Right lobe of liver (tissue), 6 donors: ENCODE measurements at regions not wholly inside any gene's neighbourhood (a gene's known extent, or its start where the extent isn't known, plus 50 kb on each side); places are given as distances from the start of the nearest gene placed in this dataset.

Experiments used
- ATAC-seq, 4 donors: fragments of 200-7000 bp; cut with Tn5 transposase; one replicate each; pipeline ENCODE4 v1.9.1; 2020; ENCODE audit warnings: mild to moderate bottlenecking in 4 of 4, moderate library complexity in 4 of 4
- DNase-seq, 3 donors: peaks; one replicate each; pipeline ENCODE4 v3.0.0-alpha.2; 2020
- H3K27ac ChIP-seq, 3 donors: fragments of 200-600 bp; one replicate each; pipeline ENCODE4 v1.8.0; 2022
- H3K27me3 ChIP-seq, 2 donors: fragments of 200-600 bp; one replicate each; pipeline ENCODE4 v1.8.0; 2022
- H3K36me3 ChIP-seq, 4 donors: fragments of 200-600 bp; sonication (generic) in 1 of 4; one replicate each; pipeline versions ENCODE4 v1.5.1 to v1.8.0; 2017 to 2022; ENCODE audit warnings: control low read depth in 1 of 4
- H3K4me1 ChIP-seq, 4 donors: fragments of 200-600 bp; sonication (generic) in 1 of 4; one replicate each; pipeline versions ENCODE4 v1.5.1 to v1.8.0; 2017 to 2022; ENCODE audit warnings: control low read depth in 1 of 4
- H3K4me3 ChIP-seq, 3 donors: fragments of 200-600 bp; one replicate each; pipeline ENCODE4 v1.8.0; 2022
- H3K9me3 ChIP-seq, 4 donors: fragments of 200-600 bp; sonication (generic) in 1 of 4; one replicate each; pipeline versions ENCODE4 v1.5.1 to v1.8.0; 2017 to 2022; ENCODE audit warnings: control low read depth in 1 of 4
- POLR2A ChIP-seq: fragments of 450-650 bp; IDR thresholded peaks from one replicate; pipeline ENCODE4 v1.6.1; 2017; ENCODE audit warnings: antibody characterized with exemption, mild to moderate bottlenecking
- WGBS: methylation state at CpG from one replicate; pipeline ENCODE4 v1.1.6; 2018; ENCODE audit warnings: low coverage, low lambda C conversion rate; ENCODE audit not compliant: insufficient coverage; ENCODE audit errors: missing lambda C conversion rate; 5-methylcytosine and 5-hydroxymethylcytosine counted together
- intact Hi-C, 2 donors: fragments of 100-400 bp; cut with DNase I; formaldehyde crosslinking; loops; one replicate each; pipeline versions ENCODE4 v1.11.2 to v1.14.1; 2022
- TF ChIP-seq, protein P1 (sequence below), 4 donors: fragments of 200-600 bp in 3 of 4; fragments of 450-650 bp in 1 of 4; IDR thresholded peaks; one replicate each; pipeline versions ENCODE4 v1.5.1 to v1.8.0; 2016 to 2022; ENCODE audit warnings: antibody characterized with exemption in 4 of 4, mild to moderate bottlenecking in 2 of 4
- donor health status: DM: no; HTN: yes; CAD: no.
- donor health status: DM: no; HTN: no; CAD: no.
- donor health status: DM: no; HTN: no; CAD: no.
- donor health status: DM: no; HTN: yes; CAD: no.
- donor health status: DM: no; HTN: yes; CAD: no.

- 43% methylated on average over 1 of the region's 4 CpGs for WGBS
- Histone ChIP-seq H3K27me3 (no peaks in the 10 kb centered on the region), H3K27ac (no peak overlapping the region), H3K4me3 (no peak overlapping the region), H3K9me3 (no peaks in the 10 kb centered on the region), H3K4me1 (peaks cover 0 to 10% (median 0%) of the 10 kb centered on the region in 4 donors), H3K36me3 (no peaks in the 10 kb centered on the region)
- intact Hi-C loops = no loop called here
- TF ChIP-seq, protein P1, sequence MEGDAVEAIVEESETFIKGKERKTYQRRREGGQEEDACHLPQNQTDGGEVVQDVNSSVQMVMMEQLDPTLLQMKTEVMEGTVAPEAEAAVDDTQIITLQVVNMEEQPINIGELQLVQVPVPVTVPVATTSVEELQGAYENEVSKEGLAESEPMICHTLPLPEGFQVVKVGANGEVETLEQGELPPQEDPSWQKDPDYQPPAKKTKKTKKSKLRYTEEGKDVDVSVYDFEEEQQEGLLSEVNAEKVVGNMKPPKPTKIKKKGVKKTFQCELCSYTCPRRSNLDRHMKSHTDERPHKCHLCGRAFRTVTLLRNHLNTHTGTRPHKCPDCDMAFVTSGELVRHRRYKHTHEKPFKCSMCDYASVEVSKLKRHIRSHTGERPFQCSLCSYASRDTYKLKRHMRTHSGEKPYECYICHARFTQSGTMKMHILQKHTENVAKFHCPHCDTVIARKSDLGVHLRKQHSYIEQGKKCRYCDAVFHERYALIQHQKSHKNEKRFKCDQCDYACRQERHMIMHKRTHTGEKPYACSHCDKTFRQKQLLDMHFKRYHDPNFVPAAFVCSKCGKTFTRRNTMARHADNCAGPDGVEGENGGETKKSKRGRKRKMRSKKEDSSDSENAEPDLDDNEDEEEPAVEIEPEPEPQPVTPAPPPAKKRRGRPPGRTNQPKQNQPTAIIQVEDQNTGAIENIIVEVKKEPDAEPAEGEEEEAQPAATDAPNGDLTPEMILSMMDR (IDR thresholded peaks at IDR 0.05) = no peak
- no peak for TF ChIP-seq POLR2A
- no peak for ATAC-seq
- no peak for DNase-seq
Measured at GRCh38 chr20:1824834-1825233, 70.4 kb upstream of the SIRPA start.

DNA sequence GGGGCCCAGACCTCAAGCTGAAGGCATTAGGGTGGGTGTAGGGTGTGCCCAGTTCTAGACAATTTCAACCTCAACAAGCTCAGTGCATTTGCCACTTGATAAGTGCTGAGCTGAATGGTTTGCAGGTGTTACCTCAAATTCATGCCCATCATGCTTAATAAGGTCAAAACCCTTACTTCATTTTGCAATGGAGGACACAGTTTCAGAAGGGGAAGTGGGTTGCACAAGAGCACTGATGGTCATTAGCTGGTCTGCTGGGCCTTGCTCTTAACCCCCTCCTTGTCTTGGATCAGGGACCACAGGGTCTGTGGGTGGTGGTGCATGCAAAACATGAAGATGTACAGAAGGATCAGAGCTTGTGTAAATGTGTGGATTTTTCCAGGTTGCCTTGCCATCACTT lies 71.0 kb upstream of the SIRPA start:
- TF ChIP-seq, protein P1 (IDR thresholded peaks at IDR 0.05) = no peak
- TF ChIP-seq POLR2A = no peak
- no peak for DNase-seq
- H3K9me3 ChIP-seq = no peaks in the 10 kb centered on the region
- no peak overlapping the region for H3K4me3 ChIP-seq
- H3K4me1 ChIP-seq = peaks cover 0 to 10% (median 0%) of the 10 kb centered on the region in 4 donors
- H3K27me3 ChIP-seq = no peaks in the 10 kb centered on the region
- no peak for ATAC-seq
- no peaks in the 10 kb centered on the region for H3K36me3 ChIP-seq
- intact Hi-C loops = no loop called here
- H3K27ac ChIP-seq = no peak overlapping the region

- no peaks in the 10 kb centered on the region for H3K9me3 ChIP-seq
- ATAC-seq (no peak), DNase-seq (no peak)
- H3K4me1 ChIP-seq = peaks cover 0 to 10% (median 0%) of the 10 kb centered on the region in 4 donors
- H3K4me3 ChIP-seq = no peak overlapping the region
- no peaks in the 10 kb centered on the region for H3K27me3 ChIP-seq
- H3K36me3 ChIP-seq = no peaks in the 10 kb centered on the region
- no peak for TF ChIP-seq POLR2A
- TF ChIP-seq, protein P1 (IDR thresholded peaks at IDR 0.05) = no peak
- intact Hi-C loops = no loop called here
- 48% methylated on average over 3 of the region's 5 CpGs for WGBS
- H3K27ac ChIP-seq = no peak overlapping the region
Measured at GRCh38 chr20:1823450-1823844, 71.8 kb upstream of the SIRPA start.

DNA sequence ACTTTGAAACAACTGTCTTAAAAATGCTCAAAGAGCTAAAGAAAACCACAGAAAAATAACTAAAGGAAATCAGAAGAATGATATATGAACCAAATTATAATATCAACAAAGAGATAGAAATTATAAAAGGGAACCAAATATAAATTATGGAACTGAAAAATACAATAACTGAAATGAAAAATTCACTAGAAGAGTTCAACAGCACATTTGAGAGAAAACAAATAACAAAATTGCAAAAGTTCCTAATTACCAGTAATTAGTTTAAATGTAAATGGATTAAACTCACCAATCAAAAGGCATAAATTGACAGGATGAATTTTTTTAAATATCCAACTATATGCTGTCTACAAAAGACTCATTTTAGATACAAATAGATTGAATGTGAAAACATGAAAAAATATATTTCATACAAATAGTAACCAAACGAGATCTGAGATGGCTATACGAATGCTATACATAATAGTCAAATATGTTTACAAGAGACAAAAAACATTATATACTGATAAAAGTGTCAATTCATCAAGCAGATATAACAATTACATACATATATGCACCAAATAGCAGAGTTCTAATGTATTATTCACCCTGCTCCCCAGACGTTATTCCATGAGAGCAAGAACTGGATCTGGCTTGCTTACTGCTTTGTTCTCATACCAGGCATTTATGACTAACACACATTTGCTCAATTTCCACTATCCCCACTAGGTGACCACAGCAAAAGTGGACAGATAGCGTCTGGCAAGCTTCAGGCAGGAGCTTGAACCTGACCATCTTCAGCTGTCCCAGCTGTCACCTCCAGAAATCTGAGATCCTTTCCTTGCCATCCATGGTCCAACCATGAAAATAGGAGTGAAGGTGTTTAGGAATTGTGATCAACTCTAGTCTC lies 72.4 kb upstream of the SIRPA start:
- Histone ChIP-seq H3K27me3 (no peaks in the 10 kb centered on the region), H3K9me3 (no peaks in the 10 kb centered on the region), H3K36me3 (no peaks in the 10 kb centered on the region), H3K27ac (no peak overlapping the region), H3K4me1 (peaks cover 0 to 5% (median 0%) of the 10 kb centered on the region in 4 donors), H3K4me3 (no peak overlapping the region)
- no peak for DNase-seq
- intact Hi-C loops = no loop called here
- 84% methylated on average over 4 of the region's 4 CpGs for WGBS
- TF ChIP-seq, protein P1 (IDR thresholded peaks at IDR 0.05) = no peak
- no peak for TF ChIP-seq POLR2A
- no peak for ATAC-seq
